Inferior parietal cortex (tissue), 1 donor: ENCODE measurements at regions not wholly inside any gene's neighbourhood (a gene's known extent, or its start where the extent isn't known, plus 50 kb on each side); places are given as distances from the start of the nearest gene placed in this dataset.

Experiments used
- DNase-seq: peaks from one replicate; pipeline ENCODE4 v3.0.0-alpha.2; 2016; ENCODE audit errors: extremely low spot score

DNA sequence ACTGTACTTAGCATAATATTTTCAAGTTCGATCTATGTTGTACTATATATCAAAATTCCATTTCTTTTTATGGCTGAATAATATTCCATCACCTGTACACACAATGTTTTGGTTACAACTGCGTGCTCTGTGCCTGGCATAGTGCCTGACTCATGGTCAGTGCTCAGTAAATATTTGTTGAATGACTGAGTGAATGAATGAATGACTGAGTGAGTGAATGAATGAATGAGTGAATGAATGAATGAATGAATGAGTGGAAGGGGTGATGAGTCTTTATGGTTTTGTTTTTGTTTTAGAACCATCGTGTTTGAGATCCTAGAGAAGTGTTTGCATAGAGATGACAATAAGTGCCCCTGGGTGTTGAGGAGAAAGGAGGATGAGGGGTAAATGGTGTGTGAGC, 155.3 kb downstream of the MRM1 start:
- DNase-seq = no peak

DNA sequence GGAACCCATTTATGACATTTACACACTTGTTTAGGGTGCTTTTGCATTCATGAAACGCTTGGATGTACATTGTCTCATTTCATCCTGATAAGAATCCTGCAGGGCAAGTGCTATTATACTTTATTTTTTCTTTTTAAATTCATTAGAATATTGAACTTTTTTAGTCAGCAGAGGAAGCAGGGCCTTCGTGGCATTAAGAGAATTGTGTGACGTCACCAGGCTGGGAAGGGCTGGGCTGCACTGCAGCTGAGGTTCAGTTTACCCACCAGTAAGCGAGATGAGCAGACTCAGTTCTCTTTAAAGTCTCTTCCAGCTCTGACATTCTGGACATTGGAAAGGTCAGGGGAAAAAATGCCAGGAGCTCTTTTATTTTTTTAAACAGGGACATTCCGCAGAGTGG, 159.0 kb downstream of the MRM1 start:
- no peak for DNase-seq

DNA sequence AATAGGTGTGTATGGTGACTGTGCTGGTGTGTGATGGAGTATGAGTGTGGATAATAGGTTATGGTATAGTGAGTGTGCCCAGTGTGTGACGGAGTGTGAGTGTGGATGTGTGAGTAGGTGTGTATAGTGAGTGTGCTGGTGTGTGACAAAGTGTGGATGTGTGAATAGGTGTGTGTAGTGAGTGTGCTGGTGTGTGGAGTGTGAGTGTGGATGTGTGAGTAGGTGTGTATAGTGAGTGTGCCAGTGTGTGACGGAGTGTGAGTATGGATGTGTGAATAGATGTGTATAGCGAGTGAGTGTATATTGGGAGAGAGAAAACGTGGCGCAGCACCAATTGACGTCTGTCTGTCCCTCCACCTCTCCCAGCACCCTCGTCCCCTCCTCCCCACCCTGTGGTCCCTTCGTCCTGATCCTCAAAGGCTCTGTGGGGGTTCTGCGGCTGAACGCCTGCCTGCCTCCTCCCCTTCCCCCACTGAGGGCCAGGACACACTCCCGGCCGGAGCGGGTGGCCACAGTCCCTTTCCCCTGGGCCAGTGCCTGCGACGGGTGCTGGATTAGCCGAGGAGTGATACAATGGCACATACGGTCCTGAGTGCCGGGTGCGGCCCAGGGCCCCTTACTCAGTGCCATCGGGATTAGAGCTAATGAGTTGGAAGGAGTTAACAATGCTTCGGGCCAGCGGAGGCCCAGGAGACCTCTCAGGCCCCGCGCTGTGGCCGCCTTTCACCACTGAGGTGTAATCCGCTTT, 160.0 kb downstream of the MRM1 start:
- DNase-seq = no peak

DNA sequence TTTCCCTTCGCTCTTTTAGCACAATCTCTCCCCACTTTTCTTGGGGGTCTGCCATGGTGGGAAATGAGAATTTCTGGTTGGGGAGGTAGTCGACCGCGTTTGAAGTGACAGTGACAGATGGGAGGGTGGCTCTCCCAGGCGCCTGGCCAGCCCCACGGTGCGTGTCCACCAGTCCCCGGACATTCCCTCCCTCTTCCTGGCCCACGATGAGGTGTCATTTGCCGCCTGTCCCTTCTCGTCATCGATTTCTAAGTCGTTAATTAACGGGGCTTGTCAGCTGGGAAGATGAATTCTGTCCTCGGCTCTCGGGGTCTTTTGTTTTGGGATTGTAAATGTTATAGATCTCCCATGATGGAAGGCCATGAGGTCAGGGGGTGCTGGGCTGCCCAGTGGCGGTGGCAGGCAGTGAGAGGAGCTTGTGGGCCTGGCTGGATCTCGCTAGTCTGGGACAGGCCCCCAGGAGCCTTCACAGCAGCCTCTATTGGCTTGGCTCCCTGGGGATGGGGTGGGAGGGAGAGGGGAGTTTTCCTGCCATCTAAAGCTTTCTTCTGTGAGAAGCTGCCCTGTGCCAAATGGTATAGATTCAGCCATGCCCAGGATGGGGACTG, 164.2 kb downstream of the MRM1 start:
- DNase-seq = no peak

GRCh38 chr17:36768394-36768793, 167.0 kb downstream of the MRM1 start:
- DNase-seq = no peak

- DNase-seq = no peak
Measured at GRCh38 chr17:36773039-36773438, 164.2 kb upstream of the LHX1 start.

DNA sequence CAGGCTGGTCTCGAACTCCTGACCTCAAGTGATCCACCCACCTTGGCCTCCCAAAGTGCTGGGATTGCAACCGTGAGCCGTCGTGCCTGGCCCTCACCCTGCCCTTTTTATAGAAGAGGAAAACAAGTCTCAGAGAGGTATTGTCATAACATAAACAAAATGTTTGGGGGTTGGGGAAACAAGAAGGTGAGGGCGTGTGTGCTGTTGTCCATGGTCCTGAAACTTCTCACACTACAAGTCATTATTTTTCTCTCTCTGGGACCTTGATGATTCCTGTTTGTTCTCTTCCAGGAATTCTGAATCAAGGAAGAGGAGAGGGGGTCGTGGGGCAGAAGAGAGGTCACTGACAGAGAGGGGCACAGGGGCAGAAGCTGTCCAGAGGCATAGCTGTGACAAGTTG, 160.2 kb upstream of the LHX1 start:
- no peak for DNase-seq

GRCh38 chr17:36778448-36778847, 158.8 kb upstream of the LHX1 start:
- no peak for DNase-seq

- DNase-seq = no peak
Measured at GRCh38 chr17:36779550-36779949, 157.7 kb upstream of the LHX1 start.

GRCh38 chr17:36784633-36785032, 152.6 kb upstream of the LHX1 start:
- DNase-seq = no peak

DNA sequence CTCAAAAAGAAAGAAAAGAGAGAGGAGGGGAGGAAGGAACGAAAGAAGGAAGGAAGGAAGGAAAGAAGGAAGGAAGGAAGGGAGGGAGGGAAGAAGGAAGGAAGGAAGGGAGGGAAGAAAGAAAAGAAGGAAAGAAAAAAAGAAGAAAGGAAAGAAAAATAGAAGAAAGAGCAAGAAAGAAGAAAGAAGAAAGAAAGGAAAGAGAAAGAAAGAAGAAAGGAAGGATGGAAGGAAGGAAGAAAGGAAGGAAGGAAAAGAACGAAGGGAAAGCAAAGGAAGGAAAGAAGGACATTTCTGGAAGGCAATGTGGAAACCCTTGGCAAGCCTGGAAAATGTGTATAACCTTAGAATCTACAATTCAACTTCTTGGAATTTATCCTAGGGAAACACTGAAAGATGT, 150.4 kb upstream of the LHX1 start:
- no peak for DNase-seq

DNA sequence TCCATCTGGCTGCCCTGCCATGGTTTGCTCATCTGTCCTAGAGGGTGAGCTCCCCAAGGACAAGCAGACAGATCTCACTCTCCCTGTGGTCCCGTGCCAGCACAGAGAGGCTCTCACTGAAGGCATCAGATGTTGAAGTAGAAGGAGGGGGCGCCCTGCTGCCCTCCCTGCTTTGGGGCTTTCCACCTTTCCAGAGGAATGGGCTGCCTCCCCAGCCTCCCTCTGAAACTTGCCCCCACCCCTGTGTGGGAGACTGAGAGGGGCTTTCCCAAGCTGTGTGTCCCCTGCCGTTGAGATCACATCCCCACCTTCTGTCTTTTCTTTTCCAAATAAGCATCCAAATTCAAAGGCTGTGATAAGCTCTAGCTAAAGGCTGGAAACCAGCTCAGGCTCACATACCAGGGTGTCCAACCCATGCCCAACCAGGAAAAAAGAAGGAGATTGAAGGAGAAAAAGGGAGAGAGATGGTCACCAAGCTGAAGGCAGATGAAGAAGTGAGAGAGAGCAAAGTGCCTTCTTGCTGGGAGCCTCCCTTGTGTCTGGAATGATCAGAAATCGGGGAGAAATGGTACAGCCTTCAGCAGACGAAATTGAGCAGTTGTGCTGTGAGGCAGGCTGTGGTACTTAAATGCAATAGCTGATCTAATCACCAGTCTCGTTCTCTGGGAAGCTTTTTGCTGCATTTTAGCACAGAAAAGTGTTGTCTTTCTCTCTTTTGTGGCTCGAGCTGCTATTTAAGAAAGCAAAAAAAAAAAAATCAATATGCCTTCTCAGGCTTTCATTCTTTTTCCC, 145.9 kb upstream of the LHX1 start:
- DNase-seq = no peak

- DNase-seq = no peak
Measured at GRCh38 chr17:36791942-36792475, 145.3 kb upstream of the LHX1 start.

DNA sequence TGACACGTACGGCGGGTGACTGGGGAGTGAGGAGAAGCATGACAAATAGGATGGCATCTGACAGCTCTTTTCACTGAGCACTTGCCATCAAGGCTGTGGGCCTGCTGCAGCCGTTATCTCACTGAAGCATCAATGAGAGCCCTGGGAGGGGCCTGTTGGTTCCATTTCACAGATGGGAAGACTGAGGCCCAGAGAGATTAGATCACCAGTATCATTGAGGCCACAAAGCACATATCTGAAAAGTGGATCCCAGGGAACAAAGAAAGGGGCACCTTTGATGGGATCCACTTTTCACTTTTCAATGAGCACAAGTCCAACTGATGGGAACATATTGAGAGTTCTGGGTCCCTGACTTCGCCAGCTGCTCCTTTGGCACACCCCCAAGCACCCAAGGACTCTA, 144.4 kb upstream of the LHX1 start:
- no peak for DNase-seq

GRCh38 chr17:36793976-36794375, 143.3 kb upstream of the LHX1 start:
- DNase-seq = no peak

DNA sequence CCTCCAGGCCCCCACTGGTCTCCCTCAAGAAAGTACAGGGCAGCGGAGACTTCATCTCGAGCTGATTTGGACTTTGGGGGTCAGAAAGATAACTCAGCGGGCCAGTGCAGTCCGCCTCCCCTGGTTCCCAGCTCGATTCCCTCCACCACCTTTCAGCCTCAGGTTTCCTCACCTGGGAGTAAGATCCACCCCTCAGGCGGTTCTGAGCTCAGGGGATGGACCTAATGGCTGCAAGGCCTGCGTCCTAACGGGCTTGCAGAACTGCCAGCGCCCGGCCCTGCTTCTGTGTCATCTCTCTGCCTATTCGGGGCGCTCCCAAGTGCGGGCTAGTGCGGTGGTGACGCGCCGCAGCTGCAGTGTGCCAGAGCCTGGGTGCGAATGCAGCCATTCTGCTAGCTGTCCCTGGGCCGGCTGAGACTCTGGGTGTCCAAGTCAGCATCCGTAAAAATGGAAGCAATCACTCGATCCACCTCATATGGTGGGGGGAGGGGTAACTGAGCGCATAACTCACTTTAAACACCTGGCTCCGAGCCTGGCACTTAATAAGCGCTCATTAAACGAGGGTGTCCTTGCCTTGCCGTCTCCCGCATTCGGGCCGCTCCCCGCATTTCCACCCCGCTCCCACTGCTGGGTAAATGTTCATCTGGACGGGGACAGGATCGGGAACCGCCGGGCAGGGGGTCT, 129.6 kb upstream of the LHX1 start:
- DNase-seq = no peak

- DNase-seq = no peak
Measured at GRCh38 chr17:36808180-36808661, 129.1 kb upstream of the LHX1 start.

DNA sequence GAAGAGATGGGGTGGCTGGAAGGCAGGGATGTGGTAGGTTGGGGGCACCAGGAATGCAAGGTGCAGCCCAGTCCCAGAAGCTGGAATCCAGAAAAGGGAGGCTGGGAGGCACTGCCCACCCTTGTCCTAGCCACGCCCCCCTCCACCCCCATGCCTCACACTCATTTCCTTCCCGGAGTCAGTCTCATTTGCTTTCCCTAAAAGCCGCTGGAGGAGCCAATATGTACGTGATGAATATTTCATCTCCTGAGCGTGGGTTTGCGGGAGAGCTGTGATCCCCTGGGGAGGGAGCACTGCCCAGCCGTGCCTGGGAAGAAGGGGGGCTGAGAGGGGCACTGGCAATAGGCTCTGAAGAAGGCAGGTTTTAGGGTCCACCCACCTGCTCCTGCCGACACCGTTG, 124.5 kb upstream of the LHX1 start:
- DNase-seq = no peak

DNA sequence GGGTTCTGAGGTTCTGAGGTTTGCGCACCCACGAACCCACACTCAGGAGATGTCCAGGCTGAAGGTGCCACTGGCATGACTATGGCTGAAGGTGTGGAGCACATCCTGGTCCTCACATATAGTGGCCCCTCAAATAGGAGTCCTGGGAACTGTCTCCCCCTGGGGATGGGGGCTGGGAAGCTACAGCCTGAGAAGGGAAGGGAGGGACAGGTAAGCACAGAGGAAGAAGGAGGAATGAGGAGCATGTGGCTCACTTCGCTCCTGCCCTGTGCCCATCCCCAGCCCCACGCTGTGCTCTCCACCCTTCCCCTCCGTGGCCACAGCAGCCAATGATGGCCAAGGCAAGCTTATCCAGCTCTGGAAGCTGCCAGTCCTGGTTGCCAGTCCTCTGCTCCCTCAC, 123.9 kb upstream of the LHX1 start:
- no peak for DNase-seq

- DNase-seq = no peak
Measured at GRCh38 chr17:36813957-36814563, 123.2 kb upstream of the LHX1 start.

- no peak for DNase-seq
Measured at GRCh38 chr17:36814958-36815357, 122.3 kb upstream of the LHX1 start.
